NCI-H524 (cell line): ENCODE measurements at regions not wholly inside any gene's neighbourhood (a gene's known extent, or its start where the extent isn't known, plus 50 kb on each side); places are given as distances from the start of the nearest gene placed in this dataset.

Source experiments
- DNase-seq, 2 experiments: peaks; one replicate each; lab custom pipeline; 2025; lab: John Stamatoyannopoulos, UW

- no peak for DNase-seq
These were observed 63.0 kb upstream of the ZNF536 start for GRCh38 chr19:30309176-30309575.

- DNase-seq: no peak
These were observed 62.1 kb upstream of the ZNF536 start for GRCh38 chr19:30309905-30310601.

GRCh38 chr19:30310602-30311263 is 61.5 kb upstream of the ZNF536 start:
- no peak for DNase-seq

GRCh38 chr19:30311911-30312310 is 60.3 kb upstream of the ZNF536 start:
- no peak for DNase-seq

GRCh38 chr19:30312582-30313352 is 59.4 kb upstream of the ZNF536 start:
- DNase-seq: no peak

- no peak for DNase-seq
These were observed 58.8 kb upstream of the ZNF536 start for GRCh38 chr19:30313353-30313750.

- DNase-seq: no peak
These were observed 58.0 kb upstream of the ZNF536 start for GRCh38 chr19:30314056-30314804.

- no peak for DNase-seq
These were observed 57.4 kb upstream of the ZNF536 start for GRCh38 chr19:30314805-30315155.

- no peak for DNase-seq
These were observed 57.0 kb upstream of the ZNF536 start for GRCh38 chr19:30315159-30315558.

- DNase-seq: no peak
These were observed 56.1 kb upstream of the ZNF536 start for GRCh38 chr19:30316000-30316491.

- DNase-seq: no peak
These were observed 55.6 kb upstream of the ZNF536 start for GRCh38 chr19:30316560-30317106.

GRCh38 chr19:30317403-30317802 is 54.8 kb upstream of the ZNF536 start:
- no peak for DNase-seq

GRCh38 chr19:30318261-30318660 is 53.9 kb upstream of the ZNF536 start:
- no peak for DNase-seq

GRCh38 chr19:30318936-30319335 is 53.2 kb upstream of the ZNF536 start:
- no peak for DNase-seq

- no peak for DNase-seq
These were observed 52.8 kb upstream of the ZNF536 start for GRCh38 chr19:30319411-30319810.

GRCh38 chr19:30319876-30320275 is 52.3 kb upstream of the ZNF536 start:
- no peak for DNase-seq

- DNase-seq: no peak
These were observed 51.7 kb upstream of the ZNF536 start for GRCh38 chr19:30320466-30320865.

GRCh38 chr19:30320916-30321315 is 51.3 kb upstream of the ZNF536 start:
- DNase-seq: no peak
